ENCODE measurements at regions not wholly inside any gene's neighbourhood (a gene's known extent, or its start where the extent isn't known, plus 50 kb on each side); places are given as distances from the start of the nearest gene placed in this dataset.

DNA sequence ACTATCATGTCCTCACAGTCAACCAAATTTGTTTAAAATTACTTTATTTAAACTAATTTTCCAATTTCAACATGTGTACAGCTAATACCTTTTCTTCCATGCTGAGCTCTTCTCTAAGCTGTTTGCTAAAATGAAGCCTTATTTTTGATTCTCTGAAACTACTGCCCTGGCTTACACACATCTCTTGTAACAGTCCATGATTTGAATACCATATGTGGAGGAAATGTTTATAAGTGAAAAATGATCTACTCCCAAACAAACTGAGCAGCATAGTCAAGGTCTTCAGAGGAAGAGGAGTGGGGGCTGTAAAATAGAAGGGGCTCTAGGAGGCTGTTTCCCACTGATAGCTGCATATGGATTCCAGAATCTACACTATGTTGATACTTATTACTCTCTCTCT lies 188.7 kb downstream of the ANKRD50 start:
- Histone ChIP-seq H3K4me2 (ENCODE audit: low read length) (no peak overlapping the region), H3K9me2 (replicated peaks; ENCODE audit: control insufficient read depth, low read length) (no peaks in the 10 kb centered on the region), H3K36me3 (ENCODE audit: control insufficient read depth, low read length) (no peaks in the 10 kb centered on the region), H3K4me1 (ENCODE audit: control insufficient read depth, low read length) (no peaks in the 10 kb centered on the region), H3K79me2 (ENCODE audit: control insufficient read depth, low read length) (no peaks in the 10 kb centered on the region), H3F3A (ENCODE audit: control insufficient read depth, insufficient read depth) (no peaks in the 10 kb centered on the region), H3K27me3 (ENCODE audit: control insufficient read depth, low read length) (no peaks in the 10 kb centered on the region), H3K9me3 (ENCODE audit: control insufficient read depth, insufficient read depth, low read length) (no peaks in the 10 kb centered on the region), H3K4me3 (ENCODE audit: low read length) (no peak overlapping the region), H3K27ac (ENCODE audit: low read depth, low read length) (no peak overlapping the region), H4K20me1 (ENCODE audit: control insufficient read depth, insufficient read depth, low read depth, low read length) (no peaks in the 10 kb centered on the region)
- TF ChIP-seq EZH2phosphoT487 (IDR thresholded peaks at IDR 0.05; ENCODE audit: borderline replicate concordance, low read length): no peak
- TF ChIP-seq, protein P1, sequence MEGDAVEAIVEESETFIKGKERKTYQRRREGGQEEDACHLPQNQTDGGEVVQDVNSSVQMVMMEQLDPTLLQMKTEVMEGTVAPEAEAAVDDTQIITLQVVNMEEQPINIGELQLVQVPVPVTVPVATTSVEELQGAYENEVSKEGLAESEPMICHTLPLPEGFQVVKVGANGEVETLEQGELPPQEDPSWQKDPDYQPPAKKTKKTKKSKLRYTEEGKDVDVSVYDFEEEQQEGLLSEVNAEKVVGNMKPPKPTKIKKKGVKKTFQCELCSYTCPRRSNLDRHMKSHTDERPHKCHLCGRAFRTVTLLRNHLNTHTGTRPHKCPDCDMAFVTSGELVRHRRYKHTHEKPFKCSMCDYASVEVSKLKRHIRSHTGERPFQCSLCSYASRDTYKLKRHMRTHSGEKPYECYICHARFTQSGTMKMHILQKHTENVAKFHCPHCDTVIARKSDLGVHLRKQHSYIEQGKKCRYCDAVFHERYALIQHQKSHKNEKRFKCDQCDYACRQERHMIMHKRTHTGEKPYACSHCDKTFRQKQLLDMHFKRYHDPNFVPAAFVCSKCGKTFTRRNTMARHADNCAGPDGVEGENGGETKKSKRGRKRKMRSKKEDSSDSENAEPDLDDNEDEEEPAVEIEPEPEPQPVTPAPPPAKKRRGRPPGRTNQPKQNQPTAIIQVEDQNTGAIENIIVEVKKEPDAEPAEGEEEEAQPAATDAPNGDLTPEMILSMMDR (IDR thresholded peaks at IDR 0.05; ENCODE audit: low read depth, low read length, poor library complexity, severe bottlenecking): no peak

DNA sequence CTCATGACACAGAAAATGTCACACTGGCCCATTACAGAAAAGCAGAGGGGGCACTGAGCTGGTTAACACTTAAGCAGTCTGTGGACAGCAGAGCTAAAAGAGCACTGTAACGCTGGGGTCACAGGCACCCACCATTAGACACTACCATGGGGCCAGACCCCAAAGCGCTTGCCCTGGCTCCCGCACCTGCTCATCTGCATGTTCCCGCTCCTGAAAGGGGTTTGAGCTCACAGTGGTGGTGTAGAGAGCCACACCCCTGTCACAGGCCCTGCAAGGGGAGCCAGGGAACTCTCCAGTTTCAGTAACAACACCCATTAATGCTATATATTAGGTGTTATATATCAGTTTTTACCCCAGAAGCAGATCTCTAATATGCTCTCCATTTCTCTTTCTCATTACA lies 187.0 kb downstream of the ANKRD50 start:
- no peaks in the 10 kb centered on the region for H3K4me1 ChIP-seq (ENCODE audit: control insufficient read depth, low read length)
- no peaks in the 10 kb centered on the region for H4K20me1 ChIP-seq (ENCODE audit: control insufficient read depth, insufficient read depth, low read depth, low read length)
- H3K4me3 ChIP-seq (ENCODE audit: low read length): no peak overlapping the region
- no peaks in the 10 kb centered on the region for H3K36me3 ChIP-seq (ENCODE audit: control insufficient read depth, low read length)
- H3K79me2 ChIP-seq (ENCODE audit: control insufficient read depth, low read length): no peaks in the 10 kb centered on the region
- TF ChIP-seq, protein P1 (IDR thresholded peaks at IDR 0.05; ENCODE audit: low read depth, low read length, poor library complexity, severe bottlenecking): no peak
- TF ChIP-seq EZH2phosphoT487 (IDR thresholded peaks at IDR 0.05; ENCODE audit: borderline replicate concordance, low read length): no peak
- no peaks in the 10 kb centered on the region for H3K9me3 ChIP-seq (ENCODE audit: control insufficient read depth, insufficient read depth, low read length)
- no peaks in the 10 kb centered on the region for H3K9me2 ChIP-seq (replicated peaks; ENCODE audit: control insufficient read depth, low read length)
- no peak overlapping the region for H3K27ac ChIP-seq (ENCODE audit: low read depth, low read length)
- no peaks in the 10 kb centered on the region for H3K27me3 ChIP-seq (ENCODE audit: control insufficient read depth, low read length)
- no peaks in the 10 kb centered on the region for H3F3A ChIP-seq (ENCODE audit: control insufficient read depth, insufficient read depth)
- H3K4me2 ChIP-seq (ENCODE audit: low read length): no peak overlapping the region

DNA sequence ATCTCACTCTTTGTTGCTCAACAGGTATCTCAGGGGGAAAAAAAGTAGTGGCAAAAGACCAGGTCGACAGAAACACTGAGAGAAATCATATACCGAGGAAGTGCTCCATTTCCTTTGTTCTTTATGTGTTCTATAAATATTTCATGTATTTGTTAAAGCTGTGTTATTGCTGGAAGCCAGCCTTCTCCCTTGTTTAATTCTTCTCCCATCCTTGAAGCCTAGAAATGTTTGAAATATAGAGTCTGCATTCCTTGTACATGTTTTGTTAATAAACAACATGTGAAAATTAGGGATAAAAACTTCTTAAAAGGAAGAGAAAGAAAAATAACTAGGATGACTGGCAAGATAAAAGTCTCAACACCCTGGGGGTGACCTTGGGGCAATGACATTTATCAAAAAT lies 186.2 kb downstream of the ANKRD50 start:
- Histone ChIP-seq H3K4me2 (ENCODE audit: low read length) (no peak overlapping the region), H3K4me1 (ENCODE audit: control insufficient read depth, low read length) (no peaks in the 10 kb centered on the region), H3K27me3 (ENCODE audit: control insufficient read depth, low read length) (no peaks in the 10 kb centered on the region), H3F3A (ENCODE audit: control insufficient read depth, insufficient read depth) (no peaks in the 10 kb centered on the region), H3K79me2 (ENCODE audit: control insufficient read depth, low read length) (no peaks in the 10 kb centered on the region), H3K9me2 (replicated peaks; ENCODE audit: control insufficient read depth, low read length) (no peaks in the 10 kb centered on the region), H4K20me1 (ENCODE audit: control insufficient read depth, insufficient read depth, low read depth, low read length) (no peaks in the 10 kb centered on the region), H3K9me3 (ENCODE audit: control insufficient read depth, insufficient read depth, low read length) (no peaks in the 10 kb centered on the region), H3K36me3 (ENCODE audit: control insufficient read depth, low read length) (no peaks in the 10 kb centered on the region), H3K4me3 (ENCODE audit: low read length) (no peak overlapping the region), H3K27ac (ENCODE audit: low read depth, low read length) (no peak overlapping the region)
- TF ChIP-seq, protein P1 (IDR thresholded peaks at IDR 0.05; ENCODE audit: low read depth, low read length, poor library complexity, severe bottlenecking): no peak
- TF ChIP-seq EZH2phosphoT487 (IDR thresholded peaks at IDR 0.05; ENCODE audit: borderline replicate concordance, low read length): no peak

DNA sequence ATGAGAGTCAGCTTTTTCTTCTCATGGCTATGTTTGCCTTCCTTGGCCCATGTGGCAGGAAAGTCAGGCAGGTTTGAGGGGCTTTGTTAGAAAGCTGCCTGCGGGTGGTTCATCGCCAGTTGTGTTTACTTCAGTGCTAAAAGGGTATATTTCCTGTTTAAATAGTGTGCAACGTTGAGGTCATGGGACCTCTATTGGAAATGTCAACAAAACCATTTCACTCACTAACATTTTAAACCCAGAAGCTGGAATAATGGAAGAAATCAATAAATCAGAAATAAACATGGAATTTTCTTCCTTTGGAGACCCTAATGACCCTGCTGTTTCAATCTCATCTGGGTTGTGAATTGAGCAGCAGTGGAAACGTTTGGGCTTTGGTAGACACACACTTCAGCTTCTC lies 185.8 kb downstream of the ANKRD50 start:
- H3K27ac ChIP-seq (ENCODE audit: low read depth, low read length): no peak overlapping the region
- no peaks in the 10 kb centered on the region for H3K4me1 ChIP-seq (ENCODE audit: control insufficient read depth, low read length)

More for the DNA sequence above, 185.8 kb downstream of the ANKRD50 start:
- Histone ChIP-seq H3K79me2 (ENCODE audit: control insufficient read depth, low read length) (no peaks in the 10 kb centered on the region), H3K27me3 (ENCODE audit: control insufficient read depth, low read length) (no peaks in the 10 kb centered on the region), H3K4me2 (ENCODE audit: low read length) (no peak overlapping the region), H3K9me2 (replicated peaks; ENCODE audit: control insufficient read depth, low read length) (no peaks in the 10 kb centered on the region), H3K36me3 (ENCODE audit: control insufficient read depth, low read length) (no peaks in the 10 kb centered on the region), H3F3A (ENCODE audit: control insufficient read depth, insufficient read depth) (no peaks in the 10 kb centered on the region), H3K4me3 (ENCODE audit: low read length) (no peak overlapping the region), H4K20me1 (ENCODE audit: control insufficient read depth, insufficient read depth, low read depth, low read length) (no peaks in the 10 kb centered on the region), H3K9me3 (ENCODE audit: control insufficient read depth, insufficient read depth, low read length) (no peaks in the 10 kb centered on the region)
- TF ChIP-seq, protein P1 (IDR thresholded peaks at IDR 0.05; ENCODE audit: low read depth, low read length, poor library complexity, severe bottlenecking): no peak
- no peak for TF ChIP-seq EZH2phosphoT487 (IDR thresholded peaks at IDR 0.05; ENCODE audit: borderline replicate concordance, low read length)

Data from DOHH2 (cell line).